ENCODE measurements at regions not wholly inside any gene's neighbourhood (a gene's known extent, or its start where the extent isn't known, plus 50 kb on each side); places are given as distances from the start of the nearest gene placed in this dataset.

DNA sequence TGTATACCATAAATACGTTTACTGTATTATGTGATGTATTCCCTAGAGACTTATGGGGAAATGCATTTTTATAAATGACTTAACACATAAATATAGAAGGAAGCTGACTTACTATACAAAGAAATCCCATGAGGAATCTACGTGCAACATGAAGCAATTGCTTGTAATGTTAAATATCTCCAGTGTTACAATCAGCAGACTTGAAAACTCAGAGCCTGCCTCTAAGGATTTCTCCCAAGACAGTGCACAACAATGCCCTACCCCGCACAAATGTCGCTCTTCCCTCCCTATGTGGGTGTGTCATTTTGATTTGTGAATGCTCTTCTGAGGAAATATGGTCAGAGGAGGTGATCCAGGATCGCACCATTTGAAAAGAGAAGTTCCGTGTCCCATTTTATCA is 629.0 kb downstream of the NR2F2 start:
- TF ChIP-seq, protein P1, sequence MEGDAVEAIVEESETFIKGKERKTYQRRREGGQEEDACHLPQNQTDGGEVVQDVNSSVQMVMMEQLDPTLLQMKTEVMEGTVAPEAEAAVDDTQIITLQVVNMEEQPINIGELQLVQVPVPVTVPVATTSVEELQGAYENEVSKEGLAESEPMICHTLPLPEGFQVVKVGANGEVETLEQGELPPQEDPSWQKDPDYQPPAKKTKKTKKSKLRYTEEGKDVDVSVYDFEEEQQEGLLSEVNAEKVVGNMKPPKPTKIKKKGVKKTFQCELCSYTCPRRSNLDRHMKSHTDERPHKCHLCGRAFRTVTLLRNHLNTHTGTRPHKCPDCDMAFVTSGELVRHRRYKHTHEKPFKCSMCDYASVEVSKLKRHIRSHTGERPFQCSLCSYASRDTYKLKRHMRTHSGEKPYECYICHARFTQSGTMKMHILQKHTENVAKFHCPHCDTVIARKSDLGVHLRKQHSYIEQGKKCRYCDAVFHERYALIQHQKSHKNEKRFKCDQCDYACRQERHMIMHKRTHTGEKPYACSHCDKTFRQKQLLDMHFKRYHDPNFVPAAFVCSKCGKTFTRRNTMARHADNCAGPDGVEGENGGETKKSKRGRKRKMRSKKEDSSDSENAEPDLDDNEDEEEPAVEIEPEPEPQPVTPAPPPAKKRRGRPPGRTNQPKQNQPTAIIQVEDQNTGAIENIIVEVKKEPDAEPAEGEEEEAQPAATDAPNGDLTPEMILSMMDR (IDR thresholded peaks at IDR 0.05) = no peak
- no peak overlapping the region for H3K27ac ChIP-seq
- intact Hi-C loops (cut with DNase I) = no loop called here

DNA sequence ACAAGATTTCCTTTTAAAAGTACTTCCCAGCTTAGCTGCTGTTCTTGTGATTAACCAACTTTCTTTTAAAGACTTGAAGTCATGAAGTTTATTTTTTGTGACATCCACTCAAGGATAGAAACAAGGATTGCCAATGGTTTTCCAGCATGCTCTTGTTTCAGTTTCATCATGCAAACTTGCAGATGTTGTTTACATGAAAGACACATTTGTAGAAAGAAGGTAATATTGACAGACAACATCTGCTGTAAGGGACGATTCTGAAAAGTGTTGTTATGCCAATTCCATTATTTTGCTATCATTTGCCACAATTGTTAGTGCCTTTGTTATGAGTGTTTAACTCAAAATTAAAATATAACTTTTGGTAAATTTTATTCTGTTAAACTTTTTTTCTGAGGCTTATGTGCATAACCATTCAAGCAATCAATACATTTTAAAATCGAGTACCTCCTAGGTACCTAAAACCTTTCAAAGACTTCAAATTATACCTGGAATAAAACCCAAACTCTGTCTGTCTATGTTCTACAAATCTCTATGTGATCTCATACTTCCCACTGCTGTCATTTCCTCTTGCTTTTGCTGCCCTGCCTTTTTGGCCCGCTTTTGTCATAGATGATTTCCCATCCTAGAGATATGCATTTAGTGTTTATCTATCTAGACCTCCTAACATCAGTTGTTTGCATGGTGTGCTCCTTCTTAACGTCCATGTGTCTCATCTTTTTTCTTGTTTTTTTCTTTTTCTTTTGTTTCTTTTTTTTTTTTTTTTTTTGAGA is 630.4 kb downstream of the NR2F2 start:
- DNase-seq (ENCODE audit: low spot score in 2 of 2) = no peak
- no peaks in the 10 kb centered on the region for H3K4me1 ChIP-seq
- no peak overlapping the region for H3K4me3 ChIP-seq
- H3K27me3 ChIP-seq = no peaks in the 10 kb centered on the region
- no peak overlapping the region for H3K27ac ChIP-seq
- intact Hi-C loops (cut with DNase I) = no loop called here
- TF ChIP-seq, protein P1 (IDR thresholded peaks at IDR 0.05) = no peak
- H3K36me3 ChIP-seq = no peaks in the 10 kb centered on the region
- no peaks in the 10 kb centered on the region for H3K9me3 ChIP-seq

More for the DNA sequence above, 629.0 kb downstream of the NR2F2 start:
- no peaks in the 10 kb centered on the region for H3K4me1 ChIP-seq
- no peak overlapping the region for H3K4me3 ChIP-seq
- no peaks in the 10 kb centered on the region for H3K9me3 ChIP-seq
- DNase-seq (ENCODE audit: low spot score in 2 of 2) = no peak
- no peaks in the 10 kb centered on the region for H3K36me3 ChIP-seq
- H3K27me3 ChIP-seq = no peaks in the 10 kb centered on the region

DNA sequence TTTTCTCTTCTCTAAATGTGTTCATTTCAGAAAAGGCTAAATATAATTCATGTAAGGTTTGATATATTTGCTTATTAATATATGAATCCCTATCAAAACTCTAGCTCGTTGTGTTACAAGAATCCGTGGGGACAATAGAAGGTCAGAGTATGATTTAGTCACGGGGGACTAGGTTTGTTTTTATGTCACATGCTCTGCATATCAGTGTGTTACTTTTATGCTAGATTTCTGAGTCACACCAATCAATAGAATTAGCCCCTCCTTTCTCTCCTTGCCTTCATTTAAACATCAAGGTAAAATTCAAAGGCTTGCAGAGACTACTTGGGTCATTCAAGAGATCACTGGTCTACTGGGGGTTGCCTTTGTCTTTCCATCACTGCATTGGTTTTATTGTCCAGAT is 636.1 kb downstream of the NR2F2 start:
- Histone ChIP-seq H3K27ac (no peak overlapping the region), H3K4me1 (no peaks in the 10 kb centered on the region), H3K36me3 (no peaks in the 10 kb centered on the region), H3K27me3 (no peaks in the 10 kb centered on the region), H3K4me3 (no peak overlapping the region), H3K9me3 (no peaks in the 10 kb centered on the region)
- DNase-seq (ENCODE audit: low spot score in 2 of 2) = no peak
- TF ChIP-seq, protein P1 (IDR thresholded peaks at IDR 0.05) = no peak
- intact Hi-C loops (cut with DNase I) = no loop called here

DNA sequence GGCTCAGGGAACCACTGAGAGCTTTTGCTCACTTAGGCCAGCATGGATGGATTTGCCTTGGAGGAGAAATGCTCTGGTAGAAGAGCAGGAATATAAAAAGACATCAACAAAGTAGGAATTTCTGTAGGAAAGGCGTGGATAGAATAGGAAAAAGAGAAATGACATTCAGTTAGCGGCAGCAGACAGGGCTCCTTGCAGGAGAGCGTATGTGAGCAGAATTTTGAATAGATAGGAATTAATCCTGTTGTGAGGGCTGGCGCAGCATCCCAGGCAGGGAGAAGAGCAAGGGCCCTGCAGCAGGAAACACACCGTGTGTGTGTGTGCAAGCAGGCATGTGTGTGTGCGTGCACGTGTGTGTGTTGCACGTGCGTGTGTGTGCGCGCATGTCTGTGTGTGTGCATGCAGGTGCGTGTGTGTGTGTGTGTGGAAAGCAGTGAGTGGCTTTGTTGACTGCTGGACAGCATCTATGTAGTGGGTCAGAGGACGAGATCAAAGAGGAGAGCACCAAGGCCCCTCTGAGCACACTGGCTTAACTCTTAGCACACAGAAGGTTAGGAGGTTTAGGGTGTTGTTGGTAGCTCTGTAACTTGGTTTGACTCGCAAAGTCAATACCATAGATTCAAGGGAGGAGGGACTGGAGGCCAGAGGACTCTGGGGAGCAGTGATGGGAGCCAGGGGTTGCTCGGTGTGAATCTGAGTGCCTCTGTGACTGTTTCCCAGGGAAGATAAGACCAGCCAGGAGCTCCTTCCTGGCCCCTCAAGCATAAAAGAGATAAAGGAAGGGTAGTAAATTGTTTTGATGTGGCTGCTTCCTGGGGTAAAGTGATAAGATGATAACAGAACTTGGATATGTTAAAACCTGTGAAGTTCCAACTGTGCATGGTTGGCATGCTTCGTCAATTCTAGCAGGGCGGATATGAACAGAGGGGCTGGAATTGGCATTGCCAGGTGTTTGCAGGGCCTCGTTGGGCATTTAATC is 639.5 kb downstream of the NR2F2 start:
- no peak overlapping the region for H3K4me3 ChIP-seq
- no peaks in the 10 kb centered on the region for H3K27me3 ChIP-seq
- H3K9me3 ChIP-seq = no peaks in the 10 kb centered on the region
- no peak for DNase-seq (ENCODE audit: low spot score in 2 of 2)
- no peak overlapping the region for H3K27ac ChIP-seq
- H3K4me1 ChIP-seq = no peaks in the 10 kb centered on the region
- H3K36me3 ChIP-seq = no peaks in the 10 kb centered on the region
- intact Hi-C loops (cut with DNase I) = no loop called here
- TF ChIP-seq, protein P1 (IDR thresholded peaks at IDR 0.05) = no peak

DNA sequence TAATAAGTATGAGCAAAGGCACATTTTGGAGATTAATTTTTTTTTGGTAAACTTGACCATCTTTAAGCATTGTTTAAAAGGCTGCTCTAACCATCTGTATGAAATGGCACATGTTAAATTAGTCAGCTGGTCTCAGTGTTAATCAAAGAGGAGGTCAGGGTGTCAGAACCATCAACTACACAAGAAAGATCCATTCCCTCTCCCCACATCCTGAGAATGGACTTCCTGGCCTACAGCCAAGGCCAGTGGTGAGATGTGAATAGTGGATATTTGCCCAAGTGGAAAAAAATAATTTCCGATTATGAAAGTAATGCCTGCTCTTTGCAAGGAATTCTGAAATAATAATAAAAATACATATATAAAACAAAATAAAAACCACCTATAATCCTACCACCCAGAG is 641.7 kb downstream of the NR2F2 start:
- H3K9me3 ChIP-seq = no peaks in the 10 kb centered on the region
- intact Hi-C loops (cut with DNase I) = no loop called here
- H3K4me1 ChIP-seq = no peaks in the 10 kb centered on the region
- DNase-seq (ENCODE audit: low spot score in 2 of 2) = no peak
- no peak overlapping the region for H3K4me3 ChIP-seq
- no peaks in the 10 kb centered on the region for H3K27me3 ChIP-seq
- no peak overlapping the region for H3K27ac ChIP-seq
- TF ChIP-seq, protein P1 (IDR thresholded peaks at IDR 0.05) = no peak
- H3K36me3 ChIP-seq = no peaks in the 10 kb centered on the region
